WTC11 (cell line): ENCODE measurements at regions not wholly inside any gene's neighbourhood (a gene's known extent, or its start where the extent isn't known, plus 50 kb on each side); places are given as distances from the start of the nearest gene placed in this dataset.

ENCODE experiments used
- ATAC-seq: fragments of 200-7000 bp; cut with Tn5 transposase; 2 replicates; pipeline ENCODE4 v1.10.0; 2021; ENCODE audit warnings: mild to moderate bottlenecking, moderate library complexity
- CTCF ChIA-PET: fragments of 300-600 bp; sonication (Branson Sonifier 250); formaldehyde crosslinking; loops from one replicate; lab custom pipeline; 2021; ENCODE audit warnings: antibody characterized with exemption; lab: Charles Lee
- POLR2A ChIA-PET: fragments of 350-600 bp; sonication (Branson Sonifier 250); formaldehyde crosslinking; loops from one replicate; lab custom pipeline; 2021; ENCODE audit warnings: antibody characterized with exemption; lab: Charles Lee
- DNase-seq: peaks from one replicate; pipeline ENCODE4 v3.0.0; 2021; ENCODE audit warnings: low spot score
- H3K27ac Mint-ChIP-seq: 2 replicates; pipeline ENCODE4 v1.8.0; 2021; ENCODE audit warnings: mixed read lengths
- H3K27me3 Mint-ChIP-seq: 2 replicates; pipeline ENCODE4 v1.8.0; 2021; ENCODE audit warnings: low read depth, mild to moderate bottlenecking, moderate library complexity, mixed read lengths
- H3K36me3 Mint-ChIP-seq: 2 replicates; pipeline ENCODE4 v1.8.0; 2021; ENCODE audit warnings: mixed read lengths
- H3K4me1 Mint-ChIP-seq: 2 replicates; pipeline ENCODE4 v1.8.0; 2022; ENCODE audit warnings: mixed read lengths
- H3K4me3 Mint-ChIP-seq: 2 replicates; pipeline ENCODE4 v1.8.0; 2021; ENCODE audit warnings: mild to moderate bottlenecking, moderate library complexity, mixed read lengths
- H3K9me3 Mint-ChIP-seq: 2 replicates; pipeline ENCODE4 v1.8.0; 2021; ENCODE audit warnings: mixed read lengths
- ARID4B ChIP-seq: sonication (generic); formaldehyde crosslinking; IDR thresholded peaks from 2 replicates; pipeline ENCODE4 v1.8.0; 2023; ENCODE audit warnings: missing genetic modification reagents, mild to moderate bottlenecking, borderline replicate concordance
- ATF2 ChIP-seq: sonication (generic); formaldehyde crosslinking; IDR thresholded peaks from 2 replicates; pipeline ENCODE4 v1.8.1; 2022; ENCODE audit warnings: low read depth, missing genetic modification reagents, borderline replicate concordance
- CDX4 ChIP-seq: fragments of 250-450 bp; sonication (Bioruptor Pico); IDR thresholded peaks from 2 replicates; pipeline ENCODE4 v1.9.0; 2021; ENCODE audit warnings: moderate library complexity, mild to moderate bottlenecking, inconsistent platforms, borderline replicate concordance
- CREM ChIP-seq: sonication (generic); formaldehyde crosslinking; IDR thresholded peaks from 2 replicates; pipeline ENCODE4 v1.8.1; 2022; ENCODE audit warnings: mild to moderate bottlenecking, missing genetic modification reagents, moderate library complexity
- ERG ChIP-seq: fragments of 250-450 bp; sonication (Bioruptor Pico); IDR thresholded peaks from 2 replicates; pipeline ENCODE4 v1.8.0; 2021; ENCODE audit warnings: mild to moderate bottlenecking
- GTF2I ChIP-seq: fragments of 250-450 bp; sonication (Bioruptor Pico); conservative IDR thresholded peaks from 2 replicates; pipeline ENCODE4 v1.4.0; 2021; ENCODE audit warnings: mild to moderate bottlenecking
- HMGA2 ChIP-seq: fragments of 250-450 bp; sonication (Bioruptor Pico); IDR thresholded peaks from 2 replicates; pipeline ENCODE4 v1.4.0; 2021; ENCODE audit warnings: mild to moderate bottlenecking, moderate library complexity
- JAZF1 ChIP-seq: fragments of 250-450 bp; sonication (Bioruptor Pico); IDR thresholded peaks from 2 replicates; pipeline ENCODE4 v1.9.0; 2021; ENCODE audit warnings: moderate library complexity, mild to moderate bottlenecking, inconsistent platforms
- NFE2L1 ChIP-seq: sonication (generic); formaldehyde crosslinking; IDR thresholded peaks from 2 replicates; pipeline ENCODE4 v1.8.1; 2023; ENCODE audit warnings: missing genetic modification reagents
- NR1H2 ChIP-seq: sonication (generic); formaldehyde crosslinking; IDR thresholded peaks from 2 replicates; pipeline ENCODE4 v1.9.0; 2021; ENCODE audit warnings: mild to moderate bottlenecking, moderate library complexity, missing genetic modification reagents
- NR2C2 ChIP-seq: sonication (generic); formaldehyde crosslinking; IDR thresholded peaks from 2 replicates; pipeline ENCODE4 v1.8.0; 2022; ENCODE audit warnings: mild to moderate bottlenecking, missing genetic modification reagents
- SMAD4 ChIP-seq: sonication (generic); formaldehyde crosslinking; IDR thresholded peaks from 2 replicates; pipeline ENCODE4 v1.8.0; 2022; ENCODE audit warnings: mild to moderate bottlenecking, missing genetic modification reagents
- ZMAT4 ChIP-seq: fragments of 250-450 bp; sonication (Bioruptor Pico); IDR thresholded peaks from 2 replicates; pipeline ENCODE4 v1.9.0; 2021; ENCODE audit warnings: mild to moderate bottlenecking
- ZNF138 ChIP-seq: sonication (generic); formaldehyde crosslinking; conservative IDR thresholded peaks from 2 replicates; pipeline ENCODE4 v1.8.1; 2022; ENCODE audit warnings: mild to moderate bottlenecking, moderate library complexity, missing genetic modification reagents
- ZNF232 ChIP-seq: sonication (generic); formaldehyde crosslinking; IDR thresholded peaks from 2 replicates; pipeline ENCODE4 v1.8.0; 2022; ENCODE audit warnings: mild to moderate bottlenecking, missing genetic modification reagents
- ZNF396 ChIP-seq: fragments of 250-450 bp; sonication (Bioruptor Pico); IDR thresholded peaks from 2 replicates; pipeline ENCODE4 v1.8.0; 2021; ENCODE audit warnings: mild to moderate bottlenecking, moderate library complexity, borderline replicate concordance
- ZNF416 ChIP-seq: fragments of 250-450 bp; sonication (Bioruptor Pico); IDR thresholded peaks from 2 replicates; pipeline ENCODE4 v1.9.0; 2021; ENCODE audit warnings: mild to moderate bottlenecking, inconsistent platforms
- ZNF532 ChIP-seq: fragments of 250-450 bp; sonication (Bioruptor Pico); IDR thresholded peaks from 2 replicates; pipeline ENCODE4 v1.9.0; 2021; ENCODE audit warnings: mild to moderate bottlenecking, borderline replicate concordance

- TF ChIP-seq ZMAT4 (CRISPR knock-in tag): no peak
- TF ChIP-seq, all 79 proteins: peak for 0
- no peaks in the 10 kb centered on the region for H3K27me3 Mint-ChIP-seq
- DNase-seq: no peak
- ChIA-PET POLR2A (no interaction called here), CTCF (no interaction called here)
- ATAC-seq: no peak
- no peak overlapping the region for H3K27ac Mint-ChIP-seq
- H3K4me1 Mint-ChIP-seq: 0 out of 2 replicates have a peak, but pooled peaks cover 2% of the 10 kb centered on the region
- no peak overlapping the region for H3K4me3 Mint-ChIP-seq
- peaks cover 4% of the 10 kb centered on the region; the same call in 1 of the 2 replicates for H3K9me3 Mint-ChIP-seq
- H3K36me3 Mint-ChIP-seq: no peaks in the 10 kb centered on the region
These were observed 412.0 kb downstream of the ACTL7B start for GRCh38 chr9:108443741-108444140.

GRCh38 chr9:108443019-108443633, 412.7 kb downstream of the ACTL7B start:
- POLR2A ChIA-PET: no interaction called here
- 0 out of 2 replicates have a peak, but pooled peaks cover 2% of the 10 kb centered on the region for H3K4me1 Mint-ChIP-seq
- no peaks in the 10 kb centered on the region for H3K27me3 Mint-ChIP-seq
- no peak for DNase-seq
- H3K9me3 Mint-ChIP-seq: no peaks in the 10 kb centered on the region
- H3K36me3 Mint-ChIP-seq: no peaks in the 10 kb centered on the region
- TF ChIP-seq ATF2 (CRISPR knock-in tag) (no peak), ZNF532 (CRISPR knock-in tag) (no peak), ZNF138 (CRISPR knock-in tag) (no peak), NFE2L1 (CRISPR knock-in tag) (no peak), ARID4B (no peak), ZNF416 (CRISPR knock-in tag) (no peak), NR2C2 (CRISPR knock-in tag) (no peak), ZNF396 (no peak), NR1H2 (CRISPR knock-in tag) (no peak), ERG (CRISPR knock-in tag) (no peak), HMGA2 (no peak), JAZF1 (no peak), CDX4 (no peak), SMAD4 (CRISPR knock-in tag) (no peak), ZNF232 (CRISPR knock-in tag) (no peak), CREM (CRISPR knock-in tag) (no peak), GTF2I (CRISPR knock-in tag) (no peak)
- TF ChIP-seq, all 79 proteins: peak for 0
- Mint-ChIP-seq H3K27ac (no peak overlapping the region), H3K4me3 (no peak overlapping the region)
- CTCF ChIA-PET: no interaction called here
- ATAC-seq: no peak
